DND-41 (cell line): ENCODE measurements at regions not wholly inside any gene's neighbourhood (a gene's known extent, or its start where the extent isn't known, plus 50 kb on each side); places are given as distances from the start of the nearest gene placed in this dataset.

Experiments
- CTCF ChIP-seq: IDR thresholded peaks from 2 replicates; pipeline ENCODE4 v1.5.1; 2012; ENCODE audit warnings: borderline replicate concordance, low read length, moderate library complexity, mild to moderate bottlenecking; ENCODE audit not compliant: poor library complexity, severe bottlenecking; ENCODE audit errors: extremely low read depth
- EZH2 ChIP-seq: IDR thresholded peaks from 3 replicates; pipeline ENCODE4 v1.6.1; 2012; ENCODE audit warnings: borderline replicate concordance, low read depth, mild to moderate bottlenecking, moderate library complexity, low read length, inconsistent platforms; ENCODE audit not compliant: severe bottlenecking

GRCh38 chr3:72351536-72351935 is 496.7 kb downstream of the SHQ1 start:
- TF ChIP-seq EZH2 (no peak), CTCF (no peak)
